Tibial artery (tissue), 4 donors: ENCODE measurements at regions not wholly inside any gene's neighbourhood (a gene's known extent, or its start where the extent isn't known, plus 50 kb on each side); places are given as distances from the start of the nearest gene placed in this dataset.
A peak's percentile ranks its signal among the peaks of the same experiment; 100 is the strongest.

Experiments
- DNase-seq, 2 donors: peaks; one replicate each; pipeline ENCODE4 v3.0.0-alpha.2; 2019
- H3K27ac ChIP-seq, 2 donors: fragments of 200-600 bp; sonication (generic) in 1 of 2; 1 replicate in 1 of 2; 2 replicates in 1 of 2; pipeline ENCODE4 v1.5.1; 2018 to 2019; ENCODE audit warnings: mild to moderate bottlenecking in 1 of 2
- H3K27me3 ChIP-seq, 2 donors: fragments of 200-600 bp; sonication (generic) in 1 of 2; one replicate each; pipeline versions ENCODE4 v1.5.1 to v1.6.0; 2016 to 2019
- H3K36me3 ChIP-seq, 3 donors: fragments of 200-600 bp; sonication (generic) in 2 of 3; one replicate each; pipeline ENCODE4 v1.5.1; 2016 to 2019; ENCODE audit warnings: mild to moderate bottlenecking in 2 of 3
- H3K4me1 ChIP-seq, 4 donors: fragments of 200-600 bp; sonication (generic) in 2 of 4; 1 replicate in 3 of 4; 2 replicates in 1 of 4; pipeline ENCODE4 v1.5.1; 2016 to 2019
- H3K4me3 ChIP-seq, 2 donors: fragments of 200-600 bp; sonication (generic) in 1 of 2; 1 replicate in 1 of 2; 2 replicates in 1 of 2; pipeline ENCODE4 v1.5.1; 2018 to 2019; ENCODE audit warnings: mild to moderate bottlenecking in 2 of 2
- H3K9me3 ChIP-seq, 3 donors: fragments of 200-600 bp; sonication (generic) in 1 of 3; one replicate each; pipeline ENCODE4 v1.5.1; 2016 to 2019
- CTCF ChIP-seq, 2 experiments: fragments of 200-600 bp in 1 of 2; fragments of 450-650 bp in 1 of 2; IDR thresholded peaks; one replicate each; pipeline ENCODE4 v1.5.1; 2017 to 2019; ENCODE audit warnings: antibody characterized with exemption in 2 of 2, mild to moderate bottlenecking in 1 of 2, moderate library complexity in 1 of 2
- intact Hi-C: fragments of 100-400 bp; cut with DNase I; formaldehyde crosslinking; loops from one replicate; pipeline ENCODE4 v1.15.0; 2023; ENCODE audit warnings: low total_unique reads

DNA sequence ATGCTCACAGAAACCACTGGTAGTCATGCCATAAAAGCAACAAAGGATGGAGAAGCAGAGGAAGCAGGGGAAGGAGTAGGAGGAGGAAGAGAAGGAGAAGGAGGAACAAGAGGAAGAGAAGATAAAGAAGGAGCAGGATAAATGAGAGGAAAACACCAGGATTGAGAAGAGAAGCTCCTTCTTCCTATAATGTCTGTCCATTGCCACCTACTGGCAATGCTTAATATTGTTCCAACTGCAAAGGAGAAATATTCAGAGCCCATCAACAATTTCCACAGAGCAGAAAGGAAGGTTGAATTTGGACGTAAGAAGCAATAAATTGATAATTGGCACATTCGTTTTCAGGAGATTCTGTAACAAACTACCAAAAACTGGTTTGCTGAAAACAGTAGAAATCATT lies 898.4 kb downstream of the SLC16A7 start:
- intact Hi-C loops, result no loop called here
- Histone ChIP-seq H3K4me1 (no peaks in the 10 kb centered on the region), H3K4me3 (no peak overlapping the region), H3K36me3 (no peaks in the 10 kb centered on the region), H3K9me3 (no peaks in the 10 kb centered on the region), H3K27me3 (no peaks in the 10 kb centered on the region), H3K27ac (no peak overlapping the region)
- no peak for DNase-seq
- TF ChIP-seq CTCF (IDR thresholded peaks at IDR 0.05), result peak; percentile 34 to 40

- DNase-seq, result no peak
- no peak overlapping the region for H3K4me3 ChIP-seq
- no peaks in the 10 kb centered on the region for H3K9me3 ChIP-seq
- intact Hi-C loops, result no loop called here
- H3K27ac ChIP-seq, result no peak overlapping the region
- no peaks in the 10 kb centered on the region for H3K36me3 ChIP-seq
- no peak for TF ChIP-seq CTCF (IDR thresholded peaks at IDR 0.05)
- H3K27me3 ChIP-seq, result no peaks in the 10 kb centered on the region
- no peaks in the 10 kb centered on the region for H3K4me1 ChIP-seq
Measured at GRCh38 chr12:60498656-60499055, 902.8 kb downstream of the SLC16A7 start.

GRCh38 chr12:60501124-60501729 lies 905.4 kb downstream of the SLC16A7 start:
- no peak for TF ChIP-seq CTCF (IDR thresholded peaks at IDR 0.05)

DNA sequence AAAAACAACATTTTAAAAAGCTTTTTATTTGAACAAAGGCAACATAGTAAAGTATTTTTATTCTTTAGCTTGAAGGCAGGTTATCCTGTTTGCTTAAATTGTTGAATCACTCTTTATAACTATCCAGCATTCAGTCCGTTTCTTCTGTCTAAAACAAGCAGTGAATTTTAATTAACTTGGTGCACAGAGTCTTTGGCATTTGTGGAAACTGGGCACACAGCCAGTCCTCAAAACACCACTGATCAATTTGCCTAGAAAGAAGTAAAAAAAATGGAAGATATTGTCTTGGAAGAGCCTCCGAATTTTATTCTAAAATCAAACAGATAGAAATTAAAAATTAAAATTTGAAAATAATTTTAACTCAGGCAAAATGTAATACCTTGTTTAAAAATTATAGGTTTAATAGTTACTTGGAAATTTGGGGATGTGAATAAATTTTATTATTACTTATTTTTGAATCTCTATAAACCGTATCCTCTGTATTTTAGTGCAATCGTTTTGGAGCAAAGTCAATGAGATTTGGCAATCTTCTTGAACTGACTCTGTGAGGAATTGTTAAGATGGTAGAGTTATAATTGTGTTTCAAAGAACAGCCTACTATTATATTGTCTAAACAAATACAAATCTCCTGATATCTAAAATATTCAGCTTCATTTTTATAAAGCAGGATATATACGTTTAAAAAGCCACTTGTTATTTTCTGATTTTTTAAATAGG lies 927.0 kb downstream of the SLC16A7 start:
- DNase-seq, result no peak

More at GRCh38 chr12:60501124-60501729, 905.4 kb downstream of the SLC16A7 start:
- Histone ChIP-seq H3K4me1 (no peaks in the 10 kb centered on the region), H3K27me3 (no peaks in the 10 kb centered on the region), H3K4me3 (no peak overlapping the region), H3K36me3 (no peaks in the 10 kb centered on the region), H3K9me3 (no peaks in the 10 kb centered on the region), H3K27ac (no peak overlapping the region)
- no peak for DNase-seq
- intact Hi-C loops, result no loop called here

GRCh38 chr12:60529261-60529660 lies 933.4 kb downstream of the SLC16A7 start:
- H3K4me3 ChIP-seq, result no peak overlapping the region
- intact Hi-C loops, result no loop called here
- H3K36me3 ChIP-seq, result no peaks in the 10 kb centered on the region
- H3K27me3 ChIP-seq, result no peaks in the 10 kb centered on the region
- H3K9me3 ChIP-seq, result no peaks in the 10 kb centered on the region
- H3K4me1 ChIP-seq, result no peaks in the 10 kb centered on the region
- no peak for TF ChIP-seq CTCF (IDR thresholded peaks at IDR 0.05)
- H3K27ac ChIP-seq, result no peak overlapping the region
- DNase-seq, result no peak

More for the DNA sequence above, 927.0 kb downstream of the SLC16A7 start:
- no peak for TF ChIP-seq CTCF (IDR thresholded peaks at IDR 0.05)
- H3K27ac ChIP-seq, result no peak overlapping the region
- no peaks in the 10 kb centered on the region for H3K4me1 ChIP-seq
- no peaks in the 10 kb centered on the region for H3K36me3 ChIP-seq
- no peaks in the 10 kb centered on the region for H3K27me3 ChIP-seq
- H3K9me3 ChIP-seq, result peaks cover 0 to 4% (median 3%) of the 10 kb centered on the region in 3 donors
- intact Hi-C loops, result no loop called here
- H3K4me3 ChIP-seq, result no peak overlapping the region
